ENCODE measurements at regions not wholly inside any gene's neighbourhood (a gene's known extent, or its start where the extent isn't known, plus 50 kb on each side); places are given as distances from the start of the nearest gene placed in this dataset.

DNA sequence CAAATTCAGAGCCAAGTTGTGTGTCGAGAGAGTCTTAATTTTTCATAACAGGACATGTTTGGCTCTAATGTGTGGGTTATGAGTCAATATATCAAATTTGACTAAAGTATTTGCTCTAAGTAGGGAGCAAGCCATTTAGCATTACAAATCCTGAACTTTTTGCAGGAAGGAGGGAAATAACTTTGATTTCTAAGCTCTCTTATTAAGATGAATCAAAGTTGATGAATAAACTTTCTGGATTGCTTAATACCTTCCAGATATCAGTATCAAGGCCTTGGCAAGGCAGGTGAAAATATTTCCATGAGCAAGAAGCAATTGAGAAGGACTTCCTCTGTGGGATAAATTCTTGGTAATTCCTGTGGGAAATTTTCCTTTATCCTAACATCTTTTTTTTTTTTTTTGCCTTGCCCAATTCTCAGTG lies 258.8 kb downstream of the AHR start:
- TF ChIP-seq SPI1 (IDR thresholded peaks at IDR 0.05; ENCODE audit: low read depth, low read length), result no peak
- TF ChIP-seq POLR2A (IDR thresholded peaks at IDR 0.05; ENCODE audit: low read depth, low read length), result no peak
- no peak for TF ChIP-seq TAF1 (IDR thresholded peaks at IDR 0.05; ENCODE audit: low read depth, low read length)
- TF ChIP-seq POU2F2 (IDR thresholded peaks at IDR 0.05; ENCODE audit: low read depth, low read length), result no peak
- TF ChIP-seq PAX5 (IDR thresholded peaks at IDR 0.05; ENCODE audit: insufficient read depth, low read length, severe bottlenecking), result no peak
- no peak for TF ChIP-seq POLR2AphosphoS5 (IDR thresholded peaks at IDR 0.05; ENCODE audit: low read depth, low read length)
- FAIRE-seq, result no peak
- no peak for DNase-seq (ENCODE audit: insufficient read length, low spot score)

DNA sequence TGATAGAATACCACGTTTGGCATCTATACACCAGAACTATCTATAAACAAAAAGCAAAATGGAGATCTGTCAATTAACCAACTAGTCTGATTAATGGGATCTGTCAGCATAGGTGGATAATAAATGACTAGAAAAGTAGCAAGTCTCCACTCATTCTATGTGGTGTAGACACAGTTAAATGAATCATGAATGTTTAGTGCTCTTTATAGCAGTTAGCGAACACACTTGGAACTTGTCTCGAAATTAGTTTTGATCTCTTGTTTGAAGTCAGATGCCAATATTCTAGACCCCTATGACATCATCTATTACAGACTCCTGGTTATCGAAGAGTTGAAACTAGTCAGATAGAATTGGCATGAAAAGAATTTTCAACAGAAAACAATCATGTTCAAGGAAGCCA lies 259.7 kb downstream of the AHR start:
- no peak for FAIRE-seq
- TF ChIP-seq POLR2AphosphoS5 (IDR thresholded peaks at IDR 0.05; ENCODE audit: low read depth, low read length) (no peak), TAF1 (IDR thresholded peaks at IDR 0.05; ENCODE audit: low read depth, low read length) (no peak), POLR2A (IDR thresholded peaks at IDR 0.05; ENCODE audit: low read depth, low read length) (no peak), POU2F2 (IDR thresholded peaks at IDR 0.05; ENCODE audit: low read depth, low read length) (no peak), PAX5 (IDR thresholded peaks at IDR 0.05; ENCODE audit: insufficient read depth, low read length, severe bottlenecking) (no peak), SPI1 (IDR thresholded peaks at IDR 0.05; ENCODE audit: low read depth, low read length) (no peak)
- no peak for DNase-seq (ENCODE audit: insufficient read length, low spot score)

GRCh38 chr7:17558558-17559332 lies 260.3 kb downstream of the AHR start:
- TF ChIP-seq POU2F2 (IDR thresholded peaks at IDR 0.05; ENCODE audit: low read depth, low read length), result no peak
- no peak for TF ChIP-seq TAF1 (IDR thresholded peaks at IDR 0.05; ENCODE audit: low read depth, low read length)
- TF ChIP-seq SPI1 (IDR thresholded peaks at IDR 0.05; ENCODE audit: low read depth, low read length), result no peak
- TF ChIP-seq POLR2A (IDR thresholded peaks at IDR 0.05; ENCODE audit: low read depth, low read length), result no peak
- no peak for TF ChIP-seq POLR2AphosphoS5 (IDR thresholded peaks at IDR 0.05; ENCODE audit: low read depth, low read length)
- no peak for TF ChIP-seq PAX5 (IDR thresholded peaks at IDR 0.05; ENCODE audit: insufficient read depth, low read length, severe bottlenecking)
- no peak for FAIRE-seq

GRCh38 chr7:17559388-17559787 lies 260.9 kb downstream of the AHR start:
- TF ChIP-seq POLR2AphosphoS5 (IDR thresholded peaks at IDR 0.05; ENCODE audit: low read depth, low read length), result no peak
- TF ChIP-seq POU2F2 (IDR thresholded peaks at IDR 0.05; ENCODE audit: low read depth, low read length), result no peak
- TF ChIP-seq TAF1 (IDR thresholded peaks at IDR 0.05; ENCODE audit: low read depth, low read length), result no peak
- TF ChIP-seq PAX5 (IDR thresholded peaks at IDR 0.05; ENCODE audit: insufficient read depth, low read length, severe bottlenecking), result no peak
- no peak for TF ChIP-seq SPI1 (IDR thresholded peaks at IDR 0.05; ENCODE audit: low read depth, low read length)
- no peak for TF ChIP-seq POLR2A (IDR thresholded peaks at IDR 0.05; ENCODE audit: low read depth, low read length)
- DNase-seq (ENCODE audit: insufficient read length, low spot score) (no peak), FAIRE-seq (no peak)

More at GRCh38 chr7:17558558-17559332, 260.3 kb downstream of the AHR start:
- DNase-seq (ENCODE audit: insufficient read length, low spot score), result no peak

- DNase-seq (ENCODE audit: insufficient read length, low spot score) (no peak), FAIRE-seq (no peak)
- TF ChIP-seq POLR2AphosphoS5 (IDR thresholded peaks at IDR 0.05; ENCODE audit: low read depth, low read length), result no peak
- no peak for TF ChIP-seq POU2F2 (IDR thresholded peaks at IDR 0.05; ENCODE audit: low read depth, low read length)
- TF ChIP-seq PAX5 (IDR thresholded peaks at IDR 0.05; ENCODE audit: insufficient read depth, low read length, severe bottlenecking), result no peak
- TF ChIP-seq SPI1 (IDR thresholded peaks at IDR 0.05; ENCODE audit: low read depth, low read length), result no peak
- TF ChIP-seq POLR2A (IDR thresholded peaks at IDR 0.05; ENCODE audit: low read depth, low read length), result no peak
Observed at GRCh38 chr7:17560516-17560915, 262.1 kb downstream of the AHR start.

DNA sequence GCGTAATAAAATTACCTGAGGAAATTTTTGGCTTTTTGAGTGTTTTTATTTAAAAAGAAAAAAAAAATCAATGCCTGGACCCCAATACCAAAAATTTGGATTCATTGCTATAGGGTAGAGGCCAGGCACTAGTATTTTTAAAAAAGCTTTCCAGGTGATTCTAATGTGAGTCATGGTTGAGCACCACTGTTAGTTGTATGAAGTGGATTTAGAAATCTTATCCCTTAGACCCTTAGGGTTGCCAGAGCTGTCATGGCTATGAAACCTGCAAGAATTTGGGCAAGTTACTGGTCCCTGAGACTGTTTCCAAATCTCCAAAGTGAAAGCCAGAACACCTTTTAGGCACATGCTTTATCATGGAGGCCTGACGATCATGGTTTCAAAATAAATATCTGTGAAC lies 262.5 kb downstream of the AHR start:
- DNase-seq (ENCODE audit: insufficient read length, low spot score) (no peak), FAIRE-seq (no peak)
- TF ChIP-seq PAX5 (IDR thresholded peaks at IDR 0.05; ENCODE audit: insufficient read depth, low read length, severe bottlenecking) (no peak), POLR2AphosphoS5 (IDR thresholded peaks at IDR 0.05; ENCODE audit: low read depth, low read length) (no peak), SPI1 (IDR thresholded peaks at IDR 0.05; ENCODE audit: low read depth, low read length) (no peak), POU2F2 (IDR thresholded peaks at IDR 0.05; ENCODE audit: low read depth, low read length) (no peak), TAF1 (IDR thresholded peaks at IDR 0.05; ENCODE audit: low read depth, low read length) (no peak), POLR2A (IDR thresholded peaks at IDR 0.05; ENCODE audit: low read depth, low read length) (no peak)

- TF ChIP-seq SPI1 (IDR thresholded peaks at IDR 0.05; ENCODE audit: low read depth, low read length) (no peak), PAX5 (IDR thresholded peaks at IDR 0.05; ENCODE audit: insufficient read depth, low read length, severe bottlenecking) (no peak), TAF1 (IDR thresholded peaks at IDR 0.05; ENCODE audit: low read depth, low read length) (no peak), POLR2A (IDR thresholded peaks at IDR 0.05; ENCODE audit: low read depth, low read length) (no peak)
- FAIRE-seq (no peak), DNase-seq (ENCODE audit: insufficient read length, low spot score) (no peak)
Observed at GRCh38 chr7:17564678-17565212, 266.3 kb downstream of the AHR start.

- DNase-seq (ENCODE audit: insufficient read length, low spot score) (no peak), FAIRE-seq (no peak)
- TF ChIP-seq POU2F2 (IDR thresholded peaks at IDR 0.05; ENCODE audit: low read depth, low read length), result no peak
- no peak for TF ChIP-seq PAX5 (IDR thresholded peaks at IDR 0.05; ENCODE audit: insufficient read depth, low read length, severe bottlenecking)
- no peak for TF ChIP-seq SPI1 (IDR thresholded peaks at IDR 0.05; ENCODE audit: low read depth, low read length)
- no peak for TF ChIP-seq POLR2AphosphoS5 (IDR thresholded peaks at IDR 0.05; ENCODE audit: low read depth, low read length)
- no peak for TF ChIP-seq TAF1 (IDR thresholded peaks at IDR 0.05; ENCODE audit: low read depth, low read length)
- no peak for TF ChIP-seq POLR2A (IDR thresholded peaks at IDR 0.05; ENCODE audit: low read depth, low read length)
Observed at GRCh38 chr7:17580141-17580540, 281.7 kb downstream of the AHR start.

DNA sequence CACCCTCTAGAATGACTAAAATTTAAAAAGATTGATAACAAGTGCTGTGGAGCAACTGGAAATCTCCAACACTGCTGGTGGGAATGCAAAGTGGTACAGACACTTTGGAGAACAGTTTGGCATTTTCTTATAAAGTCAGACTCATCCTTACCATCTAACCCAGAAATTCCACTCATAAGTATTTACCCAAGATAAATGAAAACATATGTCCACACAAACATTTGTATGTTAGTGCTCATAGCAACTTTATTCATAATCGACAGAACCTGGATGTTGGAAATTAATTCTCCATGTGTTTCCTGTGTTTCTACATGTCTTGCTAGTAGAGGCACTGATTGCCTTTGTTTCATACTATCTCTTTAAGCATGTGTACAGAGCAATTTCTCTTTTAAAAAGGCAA lies 282.4 kb downstream of the AHR start:
- TF ChIP-seq POU2F2 (IDR thresholded peaks at IDR 0.05; ENCODE audit: low read depth, low read length), result no peak
- TF ChIP-seq TAF1 (IDR thresholded peaks at IDR 0.05; ENCODE audit: low read depth, low read length), result no peak
- TF ChIP-seq POLR2A (IDR thresholded peaks at IDR 0.05; ENCODE audit: low read depth, low read length), result no peak
- no peak for TF ChIP-seq SPI1 (IDR thresholded peaks at IDR 0.05; ENCODE audit: low read depth, low read length)
- TF ChIP-seq POLR2AphosphoS5 (IDR thresholded peaks at IDR 0.05; ENCODE audit: low read depth, low read length), result no peak
- no peak for TF ChIP-seq PAX5 (IDR thresholded peaks at IDR 0.05; ENCODE audit: insufficient read depth, low read length, severe bottlenecking)
- DNase-seq (ENCODE audit: insufficient read length, low spot score), result no peak
- FAIRE-seq, result no peak
